Fibroblast of the conjunctiva (primary cell): ENCODE measurements at regions not wholly inside any gene's neighbourhood (a gene's known extent, or its start where the extent isn't known, plus 50 kb on each side); places are given as distances from the start of the nearest gene placed in this dataset.

Experiments used
- DNase-seq: peaks from one replicate; pipeline ENCODE4 v3.0.0-alpha.2; 2010; ENCODE audit warnings: low read depth

DNA sequence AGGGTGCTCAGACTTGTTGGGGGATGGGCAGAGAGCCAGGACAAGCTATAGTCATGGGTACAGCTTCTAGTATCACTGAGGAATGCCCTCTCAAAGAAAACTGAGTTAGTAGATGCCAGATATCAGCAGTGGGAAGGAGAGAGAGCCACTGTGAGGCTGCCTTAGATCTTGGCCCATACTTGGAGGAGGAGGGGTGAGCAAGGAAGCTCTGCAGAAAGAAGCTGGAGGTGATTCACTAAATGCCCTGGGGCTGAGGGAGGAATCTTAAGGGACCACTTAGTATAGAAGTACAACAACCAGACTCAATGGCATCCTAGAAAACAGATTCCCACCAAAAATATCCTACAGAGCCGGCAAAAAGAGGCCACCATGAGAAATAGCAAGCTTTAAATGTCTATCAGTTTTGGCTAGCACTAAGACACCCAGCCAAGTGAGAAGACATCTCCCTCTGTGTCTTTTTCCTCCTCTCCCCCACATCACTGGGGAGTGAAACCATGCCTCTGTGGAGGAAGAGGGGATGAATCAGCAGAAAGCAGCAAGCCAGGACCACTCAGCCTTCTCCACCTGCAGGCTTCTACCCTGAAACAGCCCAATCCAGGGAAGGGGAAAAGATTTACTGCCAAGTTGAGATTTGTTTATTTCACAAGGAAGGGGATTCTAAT, 282.5 kb upstream of the STT3B start:
- no peak for DNase-seq

- no peak for DNase-seq
These were observed 281.6 kb upstream of the STT3B start for GRCh38 chr3:31251083-31251482.

DNA sequence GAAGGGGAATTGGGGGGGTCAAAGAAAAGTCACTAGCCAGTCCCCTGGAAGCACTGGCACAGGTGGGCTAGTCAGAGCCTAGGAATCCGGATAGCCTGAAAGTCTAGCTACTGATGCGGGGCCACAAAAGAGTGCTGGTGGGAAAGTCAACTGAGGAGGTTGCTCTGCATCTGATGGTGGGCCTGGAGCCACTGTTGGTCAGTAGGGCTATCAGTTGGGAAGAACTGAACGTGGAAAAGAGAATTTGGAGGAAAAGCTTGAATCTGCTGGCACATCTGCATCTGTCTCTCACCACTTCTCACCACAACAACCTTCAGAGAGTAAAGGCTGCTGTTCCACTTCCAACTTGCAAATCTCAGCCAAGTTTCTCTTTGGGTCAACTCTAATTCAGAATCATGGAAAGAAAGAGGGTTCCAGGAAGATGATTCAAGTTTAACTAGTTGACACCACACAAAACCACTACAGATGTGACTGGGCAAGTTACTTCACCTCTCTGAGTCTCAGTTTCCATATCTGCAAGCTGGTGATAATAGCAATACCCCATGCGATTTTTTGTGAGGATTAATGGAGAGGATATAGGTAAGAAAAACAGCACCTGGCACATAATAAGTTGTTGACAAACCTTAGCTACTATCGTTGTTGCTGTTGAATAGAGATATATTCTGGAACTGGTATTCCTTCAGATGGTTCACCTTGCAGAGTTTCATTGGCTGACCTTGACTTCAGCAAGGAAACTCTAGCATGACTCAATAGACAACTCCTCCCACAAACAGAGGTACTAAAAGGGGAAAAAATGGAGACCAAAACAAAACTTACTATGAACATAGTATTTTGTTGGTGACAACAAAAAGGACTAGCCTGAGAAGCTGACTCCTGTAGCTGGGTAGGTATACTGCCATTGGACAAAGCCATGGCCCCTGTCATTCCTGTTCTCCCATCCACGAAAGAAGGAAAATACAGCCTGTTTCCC, 280.2 kb upstream of the STT3B start:
- no peak for DNase-seq

DNA sequence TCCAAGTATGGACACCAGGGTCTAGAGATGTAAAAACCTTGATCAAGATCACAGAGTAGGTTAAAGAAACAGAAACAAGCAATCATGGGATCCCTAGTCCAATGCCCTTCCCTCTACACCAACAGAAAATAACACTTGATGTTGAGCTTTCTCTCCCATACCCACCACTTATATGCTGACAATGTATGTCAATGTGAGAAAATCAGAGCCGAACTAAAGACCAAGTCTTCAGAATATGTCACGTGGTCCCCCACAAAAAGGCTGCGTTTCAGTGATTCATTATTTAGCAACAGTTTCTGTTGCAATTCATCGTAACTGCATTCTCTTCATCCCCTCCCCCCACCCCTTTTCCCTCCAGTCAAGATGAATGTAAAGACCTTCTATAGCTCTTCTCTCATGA, 278.9 kb upstream of the STT3B start:
- DNase-seq, result peak; percentile 35

GRCh38 chr3:31254483-31254882, 278.2 kb upstream of the STT3B start:
- no peak for DNase-seq

- DNase-seq, result no peak
These were observed 277.6 kb upstream of the STT3B start for GRCh38 chr3:31255007-31255581.

- DNase-seq, result no peak
These were observed 270.5 kb upstream of the STT3B start for GRCh38 chr3:31262201-31262600.

- no peak for DNase-seq
These were observed 268.8 kb upstream of the STT3B start for GRCh38 chr3:31263897-31264296.

GRCh38 chr3:31265646-31266428, 266.9 kb upstream of the STT3B start:
- no peak for DNase-seq

GRCh38 chr3:31268868-31269267, 263.9 kb upstream of the STT3B start:
- no peak for DNase-seq

GRCh38 chr3:31270010-31270409, 262.7 kb upstream of the STT3B start:
- no peak for DNase-seq

DNA sequence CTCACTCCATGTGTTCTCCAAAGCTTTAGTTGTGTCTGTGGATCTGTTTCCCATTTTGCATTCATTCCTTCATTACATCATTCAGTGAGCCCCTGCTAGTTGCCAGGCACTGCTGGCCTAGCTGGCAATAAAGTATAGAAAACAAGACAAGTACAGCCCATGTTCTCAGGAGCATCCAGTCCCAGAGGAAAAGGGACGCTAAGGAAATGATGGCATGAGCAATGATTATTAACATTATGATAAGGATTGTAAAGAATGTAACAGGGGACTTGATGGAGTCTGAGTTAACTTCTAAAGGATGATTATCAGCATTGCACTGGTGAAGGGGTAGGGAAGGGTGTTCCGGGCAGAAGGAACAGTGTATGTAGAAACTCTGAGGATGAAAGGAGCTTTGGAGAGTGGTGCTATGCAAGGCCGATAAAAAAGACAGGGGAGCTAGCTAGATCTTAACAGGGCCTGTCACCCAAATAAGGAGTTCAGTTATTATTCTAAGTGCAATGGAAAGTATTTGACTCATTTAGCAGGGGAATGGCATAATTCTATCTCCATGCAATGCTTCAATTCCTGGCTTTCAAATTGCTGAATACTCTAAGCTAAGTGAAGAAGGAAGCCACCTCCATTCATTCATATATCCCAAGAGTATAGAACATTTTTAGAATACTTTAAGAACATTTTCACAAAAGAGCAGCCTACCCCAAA, 258.2 kb upstream of the STT3B start:
- DNase-seq, result no peak

- peak; percentile 0 for DNase-seq
These were observed 257.6 kb upstream of the STT3B start for GRCh38 chr3:31275038-31275572.

DNA sequence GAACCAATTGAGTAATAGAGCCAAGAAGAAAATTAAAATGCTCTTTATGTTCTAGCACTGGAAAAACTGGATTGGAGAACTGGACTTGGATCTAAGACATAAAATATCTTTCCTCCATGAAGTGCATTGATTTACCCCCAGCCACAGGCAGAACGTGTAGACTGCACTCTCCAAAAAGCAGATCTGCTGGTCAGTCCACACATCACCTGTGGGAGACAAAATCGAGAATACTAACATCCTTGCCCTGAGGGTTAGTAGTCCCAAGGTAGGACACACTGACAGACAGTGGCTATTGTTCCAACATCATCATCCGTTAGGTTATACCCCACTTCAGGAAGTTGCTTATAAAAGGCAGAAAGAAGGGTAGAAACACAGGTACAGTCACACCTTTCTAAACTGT, 257.1 kb upstream of the STT3B start:
- no peak for DNase-seq

DNA sequence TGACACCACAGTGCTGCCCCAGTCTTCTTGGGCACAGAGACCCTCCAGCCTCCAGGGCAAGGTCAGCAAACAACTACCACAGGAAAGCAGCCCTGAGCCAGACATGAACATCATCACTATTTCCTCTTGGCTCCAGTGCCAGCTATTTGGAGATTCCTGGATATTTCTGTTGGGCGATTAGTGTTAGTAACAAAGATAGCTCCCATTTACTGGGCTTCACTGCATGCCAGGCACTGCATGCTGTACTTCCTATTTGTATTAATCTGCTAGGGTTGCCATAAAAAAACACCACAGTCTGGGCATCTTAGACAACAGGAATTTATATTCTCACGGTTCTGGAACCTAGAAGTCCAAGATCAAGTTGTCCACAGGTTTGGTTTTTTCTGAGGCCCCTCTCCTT, 255.1 kb upstream of the STT3B start:
- no peak for DNase-seq

GRCh38 chr3:31278532-31278931, 254.2 kb upstream of the STT3B start:
- DNase-seq, result no peak

- DNase-seq, result no peak
These were observed 247.9 kb upstream of the STT3B start for GRCh38 chr3:31284776-31285175.

DNA sequence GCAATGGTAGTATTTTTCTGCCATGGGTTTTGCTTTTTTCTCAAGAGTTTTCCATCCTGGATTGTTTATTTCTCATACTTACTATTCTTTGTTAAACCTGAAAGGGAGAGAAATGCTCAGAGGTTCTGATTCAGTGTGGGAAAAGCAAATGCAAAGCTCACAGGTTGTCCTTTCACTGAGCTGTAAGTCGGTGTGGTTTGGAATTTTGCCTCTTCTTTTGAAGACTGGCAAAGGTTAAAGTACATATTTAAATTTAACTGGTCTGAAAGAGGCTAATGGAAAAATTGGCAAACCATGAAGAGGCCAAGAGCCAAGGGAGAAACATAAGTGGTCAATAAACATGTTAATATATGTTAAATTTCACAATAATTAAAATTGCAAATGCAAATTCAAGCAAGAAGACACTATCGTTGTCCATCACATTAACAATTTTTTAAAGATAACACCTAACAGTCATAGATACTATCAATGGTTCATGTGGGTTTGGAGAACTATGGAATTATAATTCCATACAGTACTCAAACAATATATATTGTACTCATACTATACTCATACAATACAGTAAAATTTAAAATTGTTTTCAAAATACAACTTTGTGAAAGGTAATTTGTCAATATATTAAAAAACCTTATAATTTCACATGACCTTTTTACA, 246.8 kb upstream of the STT3B start:
- DNase-seq, result no peak

- DNase-seq, result no peak
These were observed 244.5 kb upstream of the STT3B start for GRCh38 chr3:31288224-31288623.

DNA sequence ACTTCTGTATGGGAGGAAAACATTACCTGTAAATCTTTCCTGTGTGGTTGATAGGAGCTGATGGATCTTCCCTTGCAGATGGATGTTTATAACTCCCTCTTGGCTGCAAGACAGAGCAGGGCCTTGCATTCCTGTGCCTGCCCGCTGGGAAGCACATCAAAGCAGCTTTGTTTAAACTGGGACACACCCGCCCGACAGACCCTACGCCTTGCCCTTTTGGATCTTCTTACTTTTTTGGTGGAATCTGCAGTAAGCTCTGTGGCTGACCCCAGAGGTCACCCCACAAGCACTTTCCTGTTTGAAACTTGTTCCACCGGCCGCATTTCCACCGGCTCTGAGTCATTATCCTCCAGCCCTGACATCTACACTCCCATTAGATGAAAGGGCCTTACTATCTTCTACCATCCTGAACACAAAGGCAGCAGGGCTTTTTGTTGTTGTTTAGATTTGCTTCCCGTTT, 244.1 kb upstream of the STT3B start:
- DNase-seq, result no peak

DNA sequence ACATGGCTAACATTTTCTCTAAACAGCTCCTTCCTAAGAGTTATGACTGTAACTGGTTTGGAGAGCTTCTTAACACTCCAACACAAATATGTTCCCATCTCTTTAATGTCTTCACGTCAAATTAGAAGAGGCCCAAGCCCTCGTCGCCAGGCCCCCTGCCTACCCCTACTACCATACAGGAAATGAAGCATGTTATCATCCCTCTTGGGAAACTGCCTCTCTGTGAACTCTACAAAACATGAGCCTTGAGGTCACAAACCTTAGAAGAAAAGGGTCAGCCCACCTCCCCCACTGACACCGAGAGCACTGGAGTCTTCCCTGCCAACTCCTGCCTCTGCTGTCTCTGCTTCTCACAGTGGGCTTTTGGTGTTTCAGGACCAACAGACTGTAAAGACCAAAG, 243.1 kb upstream of the STT3B start:
- DNase-seq, result no peak
